ENCODE measurements at regions not wholly inside any gene's neighbourhood (a gene's known extent, or its start where the extent isn't known, plus 50 kb on each side); places are given as distances from the start of the nearest gene placed in this dataset.

- Histone ChIP-seq H3K4me1 (ENCODE audit: control insufficient read depth, insufficient read depth, low read length) (no peaks in the 10 kb centered on the region), H3K9me3 (replicated peaks; ENCODE audit: control insufficient read depth, low read depth, low read length) (no peaks in the 10 kb centered on the region), H3K36me3 (ENCODE audit: control insufficient read depth, insufficient read depth, low read length) (no peaks in the 10 kb centered on the region), H3K27ac (ENCODE audit: low read length) (no peak overlapping the region), H3K4me3 (ENCODE audit: low read length) (no peak overlapping the region), H3K27me3 (ENCODE audit: control insufficient read depth, insufficient read depth, low read length) (no peaks in the 10 kb centered on the region)
- no peak for DNase-seq
- no CpG with 5 or more reads among the region's 1 CpG for WGBS (ENCODE audit: insufficient coverage)
Observed at GRCh38 chr7:153399554-153399940, 640.0 kb downstream of the ACTR3B start.

GRCh38 chr7:153400735-153401593, 641.4 kb downstream of the ACTR3B start:
- Histone ChIP-seq H3K4me1 (ENCODE audit: control insufficient read depth, insufficient read depth, low read length) (no peaks in the 10 kb centered on the region), H3K27me3 (ENCODE audit: control insufficient read depth, insufficient read depth, low read length) (no peaks in the 10 kb centered on the region), H3K9me3 (replicated peaks; ENCODE audit: control insufficient read depth, low read depth, low read length) (no peaks in the 10 kb centered on the region), H3K27ac (ENCODE audit: low read length) (no peak overlapping the region), H3K36me3 (ENCODE audit: control insufficient read depth, insufficient read depth, low read length) (no peaks in the 10 kb centered on the region), H3K4me3 (ENCODE audit: low read length) (no peak overlapping the region)
- 86% methylated on average over 15 of the region's 19 CpGs for WGBS (ENCODE audit: insufficient coverage)
- DNase-seq = no peak

GRCh38 chr7:153401795-153402720, 642.5 kb downstream of the ACTR3B start:
- 73% methylated on average over 6 of the region's 9 CpGs for WGBS (ENCODE audit: insufficient coverage)
- Histone ChIP-seq H3K9me3 (replicated peaks; ENCODE audit: control insufficient read depth, low read depth, low read length) (no peaks in the 10 kb centered on the region), H3K27me3 (ENCODE audit: control insufficient read depth, insufficient read depth, low read length) (no peaks in the 10 kb centered on the region), H3K4me3 (ENCODE audit: low read length) (no peak overlapping the region), H3K4me1 (ENCODE audit: control insufficient read depth, insufficient read depth, low read length) (no peaks in the 10 kb centered on the region), H3K27ac (ENCODE audit: low read length) (no peak overlapping the region), H3K36me3 (ENCODE audit: control insufficient read depth, insufficient read depth, low read length) (no peaks in the 10 kb centered on the region)
- no peak for DNase-seq

GRCh38 chr7:153402721-153403541, 643.4 kb downstream of the ACTR3B start:
- WGBS (ENCODE audit: insufficient coverage) = 92% methylated on average over 3 of the region's 7 CpGs
- Histone ChIP-seq H3K4me3 (ENCODE audit: low read length) (no peak overlapping the region), H3K36me3 (ENCODE audit: control insufficient read depth, insufficient read depth, low read length) (no peaks in the 10 kb centered on the region), H3K4me1 (ENCODE audit: control insufficient read depth, insufficient read depth, low read length) (no peaks in the 10 kb centered on the region), H3K9me3 (replicated peaks; ENCODE audit: control insufficient read depth, low read depth, low read length) (no peaks in the 10 kb centered on the region), H3K27me3 (ENCODE audit: control insufficient read depth, insufficient read depth, low read length) (no peaks in the 10 kb centered on the region), H3K27ac (ENCODE audit: low read length) (no peak overlapping the region)
- no peak for DNase-seq

GRCh38 chr7:153404124-153404523, 644.6 kb downstream of the ACTR3B start:
- Histone ChIP-seq H3K4me1 (ENCODE audit: control insufficient read depth, insufficient read depth, low read length) (no peaks in the 10 kb centered on the region), H3K27ac (ENCODE audit: low read length) (no peak overlapping the region), H3K4me3 (ENCODE audit: low read length) (no peak overlapping the region), H3K9me3 (replicated peaks; ENCODE audit: control insufficient read depth, low read depth, low read length) (no peaks in the 10 kb centered on the region), H3K27me3 (ENCODE audit: control insufficient read depth, insufficient read depth, low read length) (no peaks in the 10 kb centered on the region), H3K36me3 (ENCODE audit: control insufficient read depth, insufficient read depth, low read length) (no peaks in the 10 kb centered on the region)
- no CpG with 5 or more reads among the region's 2 CpGs for WGBS (ENCODE audit: insufficient coverage)
- no peak for DNase-seq

GRCh38 chr7:153404781-153405279, 645.3 kb downstream of the ACTR3B start:
- WGBS (ENCODE audit: insufficient coverage) = 81% methylated on average over 9 of the region's 9 CpGs
- Histone ChIP-seq H3K4me1 (ENCODE audit: control insufficient read depth, insufficient read depth, low read length) (no peaks in the 10 kb centered on the region), H3K27ac (ENCODE audit: low read length) (no peak overlapping the region), H3K4me3 (ENCODE audit: low read length) (no peak overlapping the region), H3K9me3 (replicated peaks; ENCODE audit: control insufficient read depth, low read depth, low read length) (no peaks in the 10 kb centered on the region), H3K36me3 (ENCODE audit: control insufficient read depth, insufficient read depth, low read length) (no peaks in the 10 kb centered on the region), H3K27me3 (ENCODE audit: control insufficient read depth, insufficient read depth, low read length) (no peaks in the 10 kb centered on the region)
- no peak for DNase-seq

GRCh38 chr7:153405704-153406485, 646.3 kb upstream of the DPP6 start:
- H3K36me3 ChIP-seq (ENCODE audit: control insufficient read depth, insufficient read depth, low read length) = no peaks in the 10 kb centered on the region
- H3K4me3 ChIP-seq (ENCODE audit: low read length) = no peak overlapping the region
- H3K27ac ChIP-seq (ENCODE audit: low read length) = no peak overlapping the region
- DNase-seq = no peak
- 50% methylated on average over 1 of the region's 7 CpGs for WGBS (ENCODE audit: insufficient coverage)
- no peaks in the 10 kb centered on the region for H3K9me3 ChIP-seq (replicated peaks; ENCODE audit: control insufficient read depth, low read depth, low read length)
- no peaks in the 10 kb centered on the region for H3K27me3 ChIP-seq (ENCODE audit: control insufficient read depth, insufficient read depth, low read length)
- H3K4me1 ChIP-seq (ENCODE audit: control insufficient read depth, insufficient read depth, low read length) = no peaks in the 10 kb centered on the region

- H3K27me3 ChIP-seq (ENCODE audit: control insufficient read depth, insufficient read depth, low read length) = no peaks in the 10 kb centered on the region
- WGBS (ENCODE audit: insufficient coverage) = no CpG with 5 or more reads among the region's 6 CpGs
- no peak overlapping the region for H3K27ac ChIP-seq (ENCODE audit: low read length)
- H3K4me3 ChIP-seq (ENCODE audit: low read length) = no peak overlapping the region
- no peaks in the 10 kb centered on the region for H3K36me3 ChIP-seq (ENCODE audit: control insufficient read depth, insufficient read depth, low read length)
- H3K9me3 ChIP-seq (replicated peaks; ENCODE audit: control insufficient read depth, low read depth, low read length) = no peaks in the 10 kb centered on the region
- DNase-seq = no peak
- no peaks in the 10 kb centered on the region for H3K4me1 ChIP-seq (ENCODE audit: control insufficient read depth, insufficient read depth, low read length)
Observed at GRCh38 chr7:153406486-153406872, 645.7 kb upstream of the DPP6 start.

GRCh38 chr7:153407291-153408046, 644.7 kb upstream of the DPP6 start:
- H3K4me3 ChIP-seq (ENCODE audit: low read length) = no peak overlapping the region
- no peaks in the 10 kb centered on the region for H3K36me3 ChIP-seq (ENCODE audit: control insufficient read depth, insufficient read depth, low read length)
- no peaks in the 10 kb centered on the region for H3K9me3 ChIP-seq (replicated peaks; ENCODE audit: control insufficient read depth, low read depth, low read length)
- DNase-seq = no peak
- no peaks in the 10 kb centered on the region for H3K4me1 ChIP-seq (ENCODE audit: control insufficient read depth, insufficient read depth, low read length)
- 71% methylated on average over 2 of the region's 4 CpGs for WGBS (ENCODE audit: insufficient coverage)
- no peaks in the 10 kb centered on the region for H3K27me3 ChIP-seq (ENCODE audit: control insufficient read depth, insufficient read depth, low read length)
- no peak overlapping the region for H3K27ac ChIP-seq (ENCODE audit: low read length)
